GDM1 (cell line): ENCODE measurements at regions not wholly inside any gene's neighbourhood (a gene's known extent, or its start where the extent isn't known, plus 50 kb on each side); places are given as distances from the start of the nearest gene placed in this dataset.
"Not testable (repeated sequence)": the region's sequence is repeated elsewhere in the genome, so short reads cannot be mapped to it uniquely, and the experiment has no call there.

ENCODE experiments used
- DNase-seq: peaks from one replicate; lab custom pipeline; 2025; lab: John Stamatoyannopoulos, UW

- DNase-seq, result no peak
Observed at GRCh38 chr11:70894566-70895365, 357.6 kb downstream of the SHANK2 start.

GRCh38 chr11:70895366-70895670 lies 357.1 kb downstream of the SHANK2 start:
- no peak for DNase-seq

GRCh38 chr11:70897429-70897828 lies 354.9 kb downstream of the SHANK2 start:
- DNase-seq, result no peak

GRCh38 chr11:70899616-70900015 lies 352.8 kb downstream of the SHANK2 start:
- no peak for DNase-seq

GRCh38 chr11:70900540-70900939 lies 351.8 kb downstream of the SHANK2 start:
- DNase-seq, result no peak

GRCh38 chr11:70901951-70902521 lies 350.3 kb downstream of the SHANK2 start:
- DNase-seq, result no peak

GRCh38 chr11:70903229-70903628 lies 349.1 kb downstream of the SHANK2 start:
- DNase-seq, result not testable (repeated sequence)

- no peak for DNase-seq
Observed at GRCh38 chr11:70906101-70906500, 346.3 kb downstream of the SHANK2 start.

- DNase-seq, result no peak
Observed at GRCh38 chr11:70908223-70908622, 344.2 kb downstream of the SHANK2 start.

GRCh38 chr11:70910835-70911234 lies 341.5 kb downstream of the SHANK2 start:
- DNase-seq, result no peak

- DNase-seq, result no peak
Observed at GRCh38 chr11:70912226-70912840, 340.0 kb downstream of the SHANK2 start.

- no peak for DNase-seq
Observed at GRCh38 chr11:70913715-70914231, 338.6 kb downstream of the SHANK2 start.

GRCh38 chr11:70914496-70914895 lies 337.9 kb downstream of the SHANK2 start:
- no peak for DNase-seq

GRCh38 chr11:70915158-70915985 lies 337.0 kb downstream of the SHANK2 start:
- no peak for DNase-seq

GRCh38 chr11:70916351-70916750 lies 336.0 kb downstream of the SHANK2 start:
- no peak for DNase-seq

- DNase-seq, result no peak
Observed at GRCh38 chr11:70918242-70918641, 334.1 kb downstream of the SHANK2 start.

- no peak for DNase-seq
Observed at GRCh38 chr11:70921804-70922203, 330.6 kb downstream of the SHANK2 start.

- no peak for DNase-seq
Observed at GRCh38 chr11:70924108-70924507, 328.3 kb downstream of the SHANK2 start.

- no peak for DNase-seq
Observed at GRCh38 chr11:70925238-70925637, 327.1 kb downstream of the SHANK2 start.

GRCh38 chr11:70926543-70927201 lies 325.7 kb downstream of the SHANK2 start:
- DNase-seq, result no peak

GRCh38 chr11:70928854-70929598 lies 323.4 kb downstream of the SHANK2 start:
- no peak for DNase-seq
